GM21526 (cell line): ENCODE measurements at regions not wholly inside any gene's neighbourhood (a gene's known extent, or its start where the extent isn't known, plus 50 kb on each side); places are given as distances from the start of the nearest gene placed in this dataset.

Experiments
- ATAC-seq: cut with Tn5 transposase; IDR thresholded peaks from one replicate; pipeline ENCODE4 v1.9.1; 2021; ENCODE audit warnings: moderate library complexity; ENCODE audit not compliant: unreplicated experiment, low FRiP score

DNA sequence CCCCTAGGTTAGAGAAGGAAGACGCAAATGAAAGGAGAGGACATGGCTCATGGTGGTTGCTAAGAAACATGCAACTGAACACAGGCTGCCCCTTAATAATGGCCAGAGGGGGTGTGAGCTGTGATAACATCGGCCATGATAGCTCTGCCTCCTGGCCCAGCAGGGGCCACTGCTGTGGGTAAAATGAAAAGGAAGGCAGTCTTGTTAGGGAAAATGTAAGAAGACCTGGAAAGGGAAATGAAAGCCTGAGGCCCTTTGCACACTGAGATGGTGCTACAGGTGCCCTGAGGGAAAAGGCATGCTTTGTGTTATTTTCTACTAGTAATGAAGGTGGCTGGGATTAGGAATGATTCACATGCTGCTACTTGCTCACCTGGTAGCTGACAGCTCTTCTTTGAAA lies 123.6 kb upstream of the MID1 start:
- ATAC-seq: no peak

- no peak for ATAC-seq
These were observed 127.6 kb upstream of the MID1 start for GRCh38 chrX:10747975-10748374.

GRCh38 chrX:10749113-10749512 lies 128.7 kb upstream of the MID1 start:
- no peak for ATAC-seq

DNA sequence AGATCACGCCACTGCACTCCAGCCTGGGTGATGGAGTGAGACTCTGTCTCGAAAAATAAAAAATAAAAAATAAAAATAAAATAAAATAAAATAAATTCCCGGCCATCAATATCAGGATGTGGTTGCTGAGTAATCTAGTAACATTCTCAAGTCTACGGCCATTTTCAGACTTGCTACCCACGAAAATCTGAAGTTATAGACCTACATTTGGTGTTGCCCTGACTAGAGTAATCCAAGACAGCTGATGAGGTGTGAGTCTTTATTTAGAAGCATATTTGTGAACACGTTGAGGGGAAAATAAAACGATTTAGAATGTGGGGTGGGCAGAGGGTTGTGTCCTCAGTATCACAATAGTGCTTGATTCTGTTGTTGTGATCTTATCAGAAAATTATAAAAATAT lies 130.2 kb upstream of the MID1 start:
- ATAC-seq: no peak

- ATAC-seq: no peak
These were observed 132.7 kb upstream of the MID1 start for GRCh38 chrX:10753116-10753515.

DNA sequence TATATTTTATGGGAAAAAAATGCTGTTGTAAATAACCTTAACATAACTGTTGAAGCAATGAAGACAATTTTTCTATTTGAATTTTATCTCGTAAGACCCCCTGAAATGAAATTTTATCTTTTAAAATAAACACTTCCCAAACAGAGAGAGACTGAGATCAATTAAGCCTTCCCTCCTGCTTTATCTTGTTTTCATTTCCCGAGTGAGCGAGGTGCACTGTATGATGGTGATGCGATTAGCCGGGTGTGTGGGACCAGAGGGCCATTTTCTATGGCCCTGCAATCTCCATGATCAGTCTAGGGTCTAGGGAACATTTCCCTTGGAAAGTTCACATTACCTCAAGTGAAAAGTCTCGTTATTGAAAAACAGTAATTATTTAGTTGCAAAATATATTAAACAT lies 134.1 kb upstream of the MID1 start:
- no peak for ATAC-seq

DNA sequence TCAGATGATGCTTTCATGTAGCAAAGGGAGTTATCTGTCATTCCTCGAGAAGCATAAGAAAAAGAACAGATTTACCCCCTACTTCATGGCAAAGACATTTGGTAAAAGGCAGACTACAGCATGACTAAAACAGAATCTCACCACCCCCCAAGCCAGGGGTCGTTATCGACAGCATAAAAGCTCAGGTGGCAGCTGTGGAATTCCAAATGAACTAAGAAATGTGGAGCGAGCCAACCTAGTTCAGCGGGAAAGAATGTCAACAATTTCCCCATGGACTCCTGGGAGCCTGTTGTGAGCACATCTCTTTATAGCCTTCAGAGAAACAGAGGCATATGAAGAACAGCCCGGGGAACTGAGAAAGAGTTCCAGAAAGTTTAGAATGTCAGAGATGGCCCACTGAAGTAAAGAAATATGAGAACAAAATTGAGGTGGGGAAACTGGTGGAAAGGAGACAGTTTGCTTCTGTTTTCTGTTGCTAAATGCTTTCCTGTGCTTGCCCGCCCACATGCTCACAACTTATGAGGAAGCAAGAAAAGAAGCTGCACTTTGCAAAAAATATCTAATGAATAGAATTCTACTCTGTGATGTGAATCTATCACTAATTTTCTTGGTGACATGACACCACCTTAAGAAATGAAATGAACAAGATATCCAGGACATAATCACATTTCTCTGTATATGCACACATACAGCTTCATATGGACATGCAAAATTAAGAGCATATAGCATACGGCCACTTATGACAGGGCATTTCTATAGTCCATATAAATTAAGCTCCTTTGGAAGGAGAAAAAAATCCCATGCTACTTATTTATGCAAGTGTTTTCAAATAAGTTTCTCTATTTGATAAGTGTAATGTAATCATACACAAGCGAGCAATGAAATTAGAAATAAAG lies 135.3 kb upstream of the MID1 start:
- ATAC-seq: no peak

DNA sequence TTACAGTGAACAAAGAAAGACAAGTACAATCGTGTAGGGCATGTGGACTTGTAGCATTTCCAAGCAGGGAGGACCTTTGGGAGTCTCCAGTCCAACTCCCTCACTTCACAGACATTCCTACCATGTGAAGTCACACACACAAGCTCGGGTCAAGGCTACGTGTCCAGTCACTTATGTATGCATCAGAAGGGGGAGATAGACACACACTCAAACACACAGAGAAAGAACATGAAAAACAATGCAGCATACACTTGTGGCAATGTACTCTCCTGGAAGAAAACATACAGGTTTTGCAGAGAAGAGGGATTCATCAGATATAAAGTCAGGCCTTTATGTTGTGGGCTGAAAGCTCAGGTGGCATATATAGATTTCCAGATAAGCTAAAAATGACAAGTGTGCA lies 136.1 kb upstream of the MID1 start:
- ATAC-seq: no peak

- ATAC-seq: no peak
These were observed 138.9 kb upstream of the MID1 start for GRCh38 chrX:10759141-10759799.

DNA sequence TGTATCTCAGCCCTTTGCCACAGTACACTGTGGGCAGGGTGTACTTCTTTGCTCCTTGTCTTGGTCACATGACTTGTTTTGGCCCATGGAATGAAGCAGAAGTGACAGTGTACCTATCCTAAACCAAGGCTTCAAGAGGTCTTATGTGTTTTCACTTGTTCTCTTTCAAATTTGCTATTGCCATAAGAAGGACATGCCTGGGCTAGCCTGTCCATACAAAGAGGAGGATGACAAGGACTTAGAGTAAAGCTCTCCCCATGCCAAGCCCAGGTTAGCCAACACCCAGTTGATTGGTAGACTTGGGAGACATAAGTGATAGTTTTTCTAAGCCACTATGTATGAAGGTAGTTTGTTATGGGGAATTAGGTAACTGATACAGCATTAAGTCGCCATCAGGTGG lies 141.1 kb upstream of the MID1 start:
- ATAC-seq: no peak

DNA sequence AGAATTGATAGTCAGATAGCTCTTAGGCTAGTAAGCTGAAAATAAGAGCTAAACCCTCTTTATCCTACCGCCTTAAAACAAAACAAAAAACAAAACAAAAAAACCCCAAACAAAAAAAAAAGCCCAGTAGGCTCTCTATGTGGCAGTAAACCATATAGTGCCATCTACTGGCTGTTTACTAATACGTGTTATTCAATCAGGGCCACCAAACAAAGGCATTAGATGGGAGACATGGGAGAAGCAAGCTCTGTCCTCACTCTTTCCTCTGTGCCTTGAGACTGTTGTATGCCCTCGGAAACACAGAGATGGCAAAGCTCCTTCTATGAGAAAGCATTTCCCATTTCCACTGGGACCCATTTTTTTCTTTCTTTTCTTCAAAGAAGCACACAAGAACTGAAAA lies 148.8 kb upstream of the MID1 start:
- ATAC-seq: peak; percentile 95

DNA sequence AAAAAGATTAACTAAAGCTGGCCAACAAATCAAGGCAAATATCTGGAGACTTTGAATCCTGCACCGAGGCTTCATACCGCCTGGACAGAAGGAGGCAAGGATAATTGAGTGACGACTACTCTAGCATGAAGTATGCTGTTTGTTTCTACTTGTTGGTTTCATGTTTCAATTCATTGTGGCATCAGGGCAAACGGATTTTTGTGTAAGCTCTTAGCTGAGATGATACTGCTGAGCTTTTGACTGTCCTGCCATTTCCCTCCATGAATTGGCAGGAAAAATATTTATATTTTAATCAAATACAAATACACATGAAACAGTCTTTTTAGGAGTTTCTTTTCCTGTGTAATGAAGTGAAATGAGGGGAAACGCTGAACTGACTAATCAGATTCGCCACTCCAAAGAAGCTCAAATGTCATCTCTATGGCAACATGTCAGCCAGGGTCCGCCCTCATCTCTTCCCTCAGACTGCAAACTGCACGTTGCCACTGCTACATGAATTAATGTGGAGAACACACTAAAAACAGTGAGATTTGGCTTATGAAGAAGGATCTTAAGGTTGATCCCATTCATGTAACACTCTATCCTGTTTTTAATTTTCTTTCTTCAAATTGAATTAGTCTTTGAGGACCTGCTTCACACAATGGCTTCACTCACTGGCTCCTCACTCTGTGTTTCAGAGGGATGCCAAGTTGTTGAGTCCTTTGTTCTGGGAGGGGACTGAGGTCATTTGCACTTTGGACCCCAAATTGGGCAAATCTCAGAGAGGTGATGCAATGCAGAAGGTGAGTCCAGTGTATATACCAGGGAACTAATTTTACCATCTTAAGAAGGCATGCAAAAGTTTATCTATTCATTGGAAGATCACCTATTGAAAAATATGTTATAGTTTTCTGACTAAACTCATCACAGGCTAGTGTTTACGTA lies 149.6 kb upstream of the MID1 start:
- ATAC-seq: no peak

DNA sequence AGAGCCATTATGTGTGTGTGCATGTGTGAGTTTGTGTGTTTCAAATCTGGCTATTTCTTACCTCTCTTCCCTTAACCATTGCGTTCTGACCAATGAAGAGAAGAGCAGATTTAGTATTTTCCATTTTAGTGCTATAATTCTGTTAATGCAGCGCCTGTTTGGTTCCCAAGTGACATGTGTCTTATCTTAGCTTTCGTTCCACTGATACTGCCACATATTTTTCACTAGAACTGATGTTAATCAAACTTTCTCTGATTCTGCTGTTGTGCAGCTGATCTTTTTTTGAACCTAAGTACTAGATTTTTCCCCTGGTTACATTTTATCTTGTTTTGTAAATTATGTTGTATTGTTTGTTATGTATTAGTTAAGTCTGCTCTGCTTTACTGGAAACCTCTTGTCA lies 152.9 kb upstream of the MID1 start:
- ATAC-seq: no peak

DNA sequence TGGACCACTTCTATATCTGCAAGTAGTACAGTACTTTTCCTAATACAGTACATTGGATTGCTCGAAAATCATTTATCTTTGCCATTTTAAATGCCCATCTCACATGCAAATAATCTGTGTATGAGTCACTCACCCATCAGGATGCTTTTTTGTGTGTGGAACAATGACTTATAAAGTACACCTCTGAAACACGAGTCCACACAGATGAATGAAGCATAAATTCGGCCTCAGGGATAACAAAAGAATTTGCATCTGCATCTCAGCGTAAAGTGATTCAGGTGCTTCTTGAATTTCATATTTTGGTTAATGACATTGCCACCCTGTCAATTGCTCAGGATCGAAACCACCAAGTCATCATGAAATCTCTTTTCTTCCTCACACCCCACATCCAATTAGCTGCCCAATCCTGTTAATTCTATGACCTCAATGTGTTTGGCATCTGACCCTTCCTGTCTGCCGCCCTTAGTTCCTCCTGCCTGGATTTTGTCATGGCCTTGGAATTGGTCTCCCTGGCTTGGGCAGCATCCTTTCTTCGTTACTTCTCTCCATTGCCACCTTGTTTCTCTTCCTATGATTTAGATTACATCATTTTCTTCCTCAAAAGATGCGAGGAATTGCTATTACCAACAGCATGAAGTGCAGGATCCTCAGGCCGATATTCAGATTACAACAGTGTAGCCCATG lies 161.6 kb upstream of the MID1 start:
- no peak for ATAC-seq

DNA sequence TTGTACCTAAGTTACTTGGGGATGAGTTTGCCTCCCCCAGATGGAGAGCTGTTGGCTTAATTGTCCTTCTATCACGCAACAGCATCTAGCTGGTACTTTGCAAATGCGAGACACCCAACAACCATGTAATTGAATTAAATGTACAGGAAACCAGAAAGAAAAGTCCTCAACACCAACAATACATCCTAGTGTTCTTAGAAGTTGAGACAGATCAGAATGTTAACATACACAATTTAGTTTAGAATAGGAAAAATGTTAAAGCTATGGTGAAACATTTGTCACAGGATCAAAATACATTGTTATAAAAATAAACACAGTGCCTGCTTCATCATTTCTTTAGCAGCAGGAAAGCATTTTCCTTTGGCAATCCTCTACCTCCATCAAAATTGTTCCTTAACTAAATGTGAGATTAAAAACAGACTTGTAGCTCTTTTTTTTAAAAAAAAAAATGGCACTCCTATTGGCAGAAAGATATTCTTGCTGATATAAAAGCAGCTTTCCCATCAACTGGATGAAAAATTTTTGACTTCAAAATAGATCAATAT lies 163.1 kb upstream of the MID1 start:
- no peak for ATAC-seq

- no peak for ATAC-seq
These were observed 166.9 kb upstream of the MID1 start for GRCh38 chrX:10787264-10787663.

- no peak for ATAC-seq
These were observed 173.8 kb upstream of the MID1 start for GRCh38 chrX:10794203-10794630.

DNA sequence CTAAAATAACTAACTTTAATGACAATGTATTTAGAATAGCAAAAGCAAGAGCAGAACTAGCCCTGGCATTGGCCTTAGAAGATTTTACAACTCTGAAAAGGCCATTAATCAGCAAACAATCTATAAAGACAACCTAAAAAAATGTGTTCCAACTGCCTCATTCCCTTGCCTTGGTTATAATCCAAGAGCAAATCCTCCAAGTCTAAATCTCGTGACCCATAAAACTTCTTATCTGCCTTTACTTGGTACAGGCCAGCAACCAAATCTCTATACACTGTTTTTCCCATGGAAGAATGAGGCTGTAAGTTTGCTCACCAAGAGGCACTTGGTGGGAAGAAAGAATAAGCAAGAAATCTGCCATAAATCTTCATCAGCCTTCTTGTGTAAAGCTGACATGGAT lies 175.3 kb upstream of the MID1 start:
- no peak for ATAC-seq

GRCh38 chrX:10797466-10797865 lies 177.1 kb upstream of the MID1 start:
- ATAC-seq: no peak

GRCh38 chrX:10798041-10798440 lies 177.7 kb upstream of the MID1 start:
- no peak for ATAC-seq
